DMS79 treated with DMSO at 0.1 percent for 48 hours (cell line): ENCODE measurements at regions not wholly inside any gene's neighbourhood (a gene's known extent, or its start where the extent isn't known, plus 50 kb on each side); places are given as distances from the start of the nearest gene placed in this dataset.
A peak's percentile ranks its signal among the peaks of the same experiment; 100 is the strongest.
"Not testable (repeated sequence)": the region's sequence is repeated elsewhere in the genome, so short reads cannot be mapped to it uniquely, and the experiment has no call there.

Source experiments
- DNase-seq: peaks from one replicate; lab custom pipeline; 2025; lab: John Stamatoyannopoulos, UW

- no peak for DNase-seq
These were observed 219.1 kb downstream of the SEC23IP start for GRCh38 chr10:120111628-120112027.

GRCh38 chr10:120112809-120113208 is 220.3 kb downstream of the SEC23IP start:
- DNase-seq, result no peak

GRCh38 chr10:120115959-120116358 is 223.4 kb downstream of the SEC23IP start:
- DNase-seq, result peak; percentile 84

DNA sequence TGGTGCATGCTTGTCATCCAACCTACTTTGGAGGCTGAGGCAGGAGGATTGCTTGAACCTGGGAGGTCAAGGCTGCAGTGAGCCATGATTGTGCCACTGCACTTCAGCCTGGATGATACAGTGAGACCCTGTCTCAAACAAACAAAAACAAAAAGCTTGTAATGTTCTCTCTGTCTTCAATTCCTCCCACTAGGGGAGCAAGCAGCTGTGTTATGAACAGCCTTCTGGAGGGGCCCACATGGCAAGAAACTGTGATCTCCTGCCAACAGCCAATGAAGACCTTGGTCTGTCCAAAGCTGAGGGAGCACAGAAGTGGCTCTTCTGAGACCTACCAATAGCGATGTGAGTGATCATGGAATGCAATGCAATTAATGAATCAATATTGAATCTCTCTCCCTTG is 229.2 kb downstream of the SEC23IP start:
- no peak for DNase-seq

DNA sequence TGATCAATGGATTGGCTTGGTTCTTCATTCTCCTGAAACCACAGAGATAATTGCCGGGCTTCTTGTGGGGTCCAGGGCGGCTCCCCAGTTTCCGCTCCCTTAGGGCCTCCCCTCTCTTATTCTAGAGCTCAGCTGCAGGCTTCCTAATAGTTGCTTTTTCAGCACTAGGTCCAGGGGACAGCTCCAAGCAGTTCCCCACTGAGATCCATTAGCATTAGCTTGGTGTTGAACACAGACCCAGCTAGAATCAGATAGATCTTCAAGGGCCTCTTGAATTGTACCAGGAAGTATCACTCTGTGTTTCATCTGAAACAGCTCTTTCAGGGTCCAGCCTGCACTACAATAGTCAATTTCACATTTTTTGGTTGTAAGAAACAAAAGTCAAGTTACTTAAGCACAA is 238.7 kb downstream of the SEC23IP start:
- DNase-seq, result no peak

- no peak for DNase-seq
These were observed 240.3 kb downstream of the SEC23IP start for GRCh38 chr10:120132811-120133210.

DNA sequence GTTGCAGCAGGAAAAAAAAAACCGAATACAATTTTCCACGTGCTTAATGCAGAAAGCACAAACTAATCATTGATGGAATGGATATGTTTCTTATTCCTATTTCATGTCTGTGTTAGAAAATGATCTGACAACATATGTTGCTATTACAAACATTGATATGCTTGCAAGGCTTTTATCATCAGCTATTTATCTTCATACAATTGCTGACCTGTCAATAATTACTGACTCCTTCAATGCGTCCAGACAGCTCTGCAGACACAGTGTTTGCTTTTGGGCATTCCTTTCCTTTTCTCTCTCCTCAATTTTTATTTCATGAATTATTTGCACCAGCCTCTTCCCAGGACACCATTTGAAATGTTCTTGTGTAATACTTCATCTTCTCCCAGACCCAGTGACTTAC is 246.2 kb downstream of the SEC23IP start:
- DNase-seq, result no peak

- DNase-seq, result no peak
These were observed 252.6 kb downstream of the SEC23IP start for GRCh38 chr10:120145107-120145506.

GRCh38 chr10:120156614-120157274 is 264.2 kb downstream of the SEC23IP start:
- DNase-seq, result no peak

- DNase-seq, result no peak
These were observed 268.6 kb downstream of the SEC23IP start for GRCh38 chr10:120161111-120161510.

GRCh38 chr10:120162471-120162870 is 269.9 kb downstream of the SEC23IP start:
- no peak for DNase-seq

- no peak for DNase-seq
These were observed 279.8 kb downstream of the SEC23IP start for GRCh38 chr10:120172356-120172755.

DNA sequence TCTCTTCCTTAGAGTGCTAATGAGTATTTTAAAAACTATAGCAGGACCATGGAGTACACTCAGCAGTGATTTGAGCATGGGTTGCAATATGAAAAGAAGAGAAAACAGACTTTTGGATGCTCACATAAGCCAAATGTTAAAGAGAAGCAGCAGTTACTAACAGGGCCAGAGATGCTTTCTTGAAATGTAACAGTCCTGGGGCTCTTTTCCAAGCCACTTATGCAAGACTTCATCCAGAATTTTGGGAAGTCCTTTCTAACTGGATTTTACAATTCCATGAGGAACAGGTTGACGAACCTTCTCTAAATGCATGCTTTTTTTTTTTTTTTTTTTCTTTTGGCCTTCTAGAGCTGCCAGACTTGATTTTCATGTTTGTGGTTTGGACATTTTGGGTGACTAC is 282.0 kb downstream of the SEC23IP start:
- no peak for DNase-seq

GRCh38 chr10:120177330-120177729 is 279.7 kb upstream of the PLPP4 start:
- peak; percentile 58 for DNase-seq

DNA sequence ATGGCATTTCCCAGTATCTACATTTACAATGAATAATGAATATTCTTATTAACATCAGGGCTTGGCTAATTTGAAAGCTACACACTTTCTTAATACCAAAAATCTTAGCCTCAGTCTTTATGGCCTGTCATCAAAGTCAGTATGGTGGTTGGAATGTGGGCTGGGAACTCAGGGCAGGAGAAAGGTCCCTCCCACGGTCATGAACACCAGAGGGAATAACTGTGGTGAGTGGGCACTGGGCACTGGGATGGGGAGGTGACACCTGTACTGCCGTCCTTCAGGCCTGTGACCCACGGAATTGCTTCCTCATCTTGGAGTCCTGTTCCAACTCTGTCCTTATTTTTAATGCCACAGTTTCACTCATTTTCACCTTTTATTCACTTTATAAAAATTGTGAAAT is 276.9 kb upstream of the PLPP4 start:
- DNase-seq, result no peak

- DNase-seq, result peak; percentile 46
These were observed 275.9 kb upstream of the PLPP4 start for GRCh38 chr10:120181154-120181553.

GRCh38 chr10:120182431-120182830 is 274.6 kb upstream of the PLPP4 start:
- DNase-seq, result no peak

GRCh38 chr10:120183546-120183945 is 273.5 kb upstream of the PLPP4 start:
- no peak for DNase-seq

- peak; percentile 66 for DNase-seq
These were observed 272.3 kb upstream of the PLPP4 start for GRCh38 chr10:120184547-120185337.

GRCh38 chr10:120186506-120186905 is 270.5 kb upstream of the PLPP4 start:
- peak; percentile 89 for DNase-seq

- not testable (repeated sequence) for DNase-seq
These were observed 269.9 kb upstream of the PLPP4 start for GRCh38 chr10:120187168-120187567.

GRCh38 chr10:120188950-120189349 is 268.1 kb upstream of the PLPP4 start:
- peak; percentile 71 for DNase-seq

- no peak for DNase-seq
These were observed 260.9 kb upstream of the PLPP4 start for GRCh38 chr10:120195984-120196712.
